SK-N-SH (cell line): ENCODE measurements at regions not wholly inside any gene's neighbourhood (a gene's known extent, or its start where the extent isn't known, plus 50 kb on each side); places are given as distances from the start of the nearest gene placed in this dataset.

ENCODE experiments used
- CTCF ChIA-PET: fragments of 300-600, 350-600 bp; formaldehyde crosslinking; extraction: SDS; loops from one replicate; lab custom pipeline; 2021; lab: Yijun Ruan, JAX
- POLR2A ChIA-PET: fragments of 350-600 bp; sonication (Branson Sonifier 250); formaldehyde crosslinking; extraction: SDS; loops from one replicate; lab custom pipeline; 2020; ENCODE audit warnings: antibody characterized with exemption, inconsistent platforms; lab: Yijun Ruan, JAX
- DNase-seq: peaks from one replicate; pipeline ENCODE4 v3.0.0; 2012
- H2AFZ ChIP-seq: fragments of 200-600 bp; sonication (generic); 2 replicates; pipeline ENCODE4 v1.8.1; 2016; ENCODE audit warnings: antibody characterized with exemption, mild to moderate bottlenecking, low read depth
- H3F3A ChIP-seq: fragments of 200-600 bp; sonication (generic); replicated peaks from 2 replicates; pipeline ENCODE3; 2016; ENCODE audit warnings: antibody characterized with exemption, mild to moderate bottlenecking; ENCODE audit not compliant: insufficient read depth
- H3K27ac ChIP-seq, 2 experiments: fragments of 200-500 bp in 1 of 2; fragments of 200-600 bp in 1 of 2; sonication (Bioruptor generic) in 1 of 2; sonication (generic), shearing (Covaris generic) in 1 of 2; 2 replicates each; pipeline versions ENCODE4 v1.5.1 to v1.6.1; 2014 to 2016; ENCODE audit warnings: low read depth in 2 of 2, inconsistent platforms in 1 of 2, low read length in 1 of 2, mild to moderate bottlenecking in 1 of 2, mixed read lengths in 1 of 2
- H3K27me3 ChIP-seq: fragments of 200-600 bp; sonication (generic), shearing (Covaris generic); 2 replicates; pipeline ENCODE4 v1.6.1; 2016; ENCODE audit warnings: mixed run types; ENCODE audit not compliant: insufficient read depth
- H3K36me3 ChIP-seq, 2 experiments: fragments of 200-500 bp in 1 of 2; fragments of 200-600 bp in 1 of 2; sonication (Bioruptor generic) in 1 of 2; sonication (generic) in 1 of 2; replicated peaks in 1 of 2; 2 replicates each; pipeline versions ENCODE3 to v1.5.1; 2014 to 2016; ENCODE audit warnings: low read length in 1 of 2, mild to moderate bottlenecking in 1 of 2; ENCODE audit not compliant: insufficient read depth in 2 of 2, control insufficient read depth in 1 of 2
- H3K4me1 ChIP-seq, 2 experiments: fragments of 200-500 bp in 1 of 2; fragments of 200-600 bp in 1 of 2; sonication (Bioruptor generic) in 1 of 2; sonication (generic), shearing (Covaris generic) in 1 of 2; 2 replicates each; pipeline versions ENCODE4 v1.5.1 to v1.6.1; 2014 to 2016; ENCODE audit warnings: low read depth in 1 of 2, low read length in 1 of 2, mixed run types in 1 of 2; ENCODE audit not compliant: insufficient read depth in 2 of 2, control insufficient read depth in 1 of 2
- H3K4me2 ChIP-seq: fragments of 200-600 bp; sonication (generic), shearing (Covaris generic); 2 replicates; pipeline ENCODE4 v1.6.1; 2017; ENCODE audit warnings: mixed run types
- H3K4me3 ChIP-seq, 2 experiments: fragments of 200-500 bp in 1 of 2; fragments of 200-600 bp in 1 of 2; sonication (Bioruptor generic) in 1 of 2; sonication (generic), shearing (Covaris generic) in 1 of 2; 2 replicates each; pipeline versions ENCODE4 v1.5.1 to v1.8.1; 2014 to 2016; ENCODE audit warnings: low read depth in 2 of 2, inconsistent platforms in 1 of 2, low read length in 1 of 2, mild to moderate bottlenecking in 1 of 2, mixed read lengths in 1 of 2, moderate library complexity in 1 of 2
- H3K79me2 ChIP-seq: fragments of 200-600 bp; sonication (generic); 2 replicates; pipeline ENCODE4 v1.8.1; 2017; ENCODE audit warnings: mild to moderate bottlenecking; ENCODE audit not compliant: insufficient read depth
- H3K9ac ChIP-seq: fragments of 200-600 bp; sonication (generic); 2 replicates; pipeline ENCODE4 v1.6.1; 2017; ENCODE audit warnings: mixed run types
- H3K9me2 ChIP-seq: fragments of 200-600 bp; sonication (generic); 2 replicates; pipeline ENCODE4 v1.6.1; 2017; ENCODE audit warnings: mixed run types
- H3K9me3 ChIP-seq: fragments of 200-600 bp; sonication (generic); 2 replicates; pipeline ENCODE4 v1.6.1; 2017; ENCODE audit warnings: mixed run types, mild to moderate bottlenecking, moderate library complexity
- H4K20me1 ChIP-seq: fragments of 200-600 bp; sonication (generic); 2 replicates; pipeline ENCODE4 v1.6.1; 2017; ENCODE audit warnings: mild to moderate bottlenecking, mixed run types; ENCODE audit not compliant: insufficient read depth
- EP300 ChIP-seq, 2 experiments: IDR thresholded peaks; 2 replicates each; pipeline versions ENCODE4 v1.4.0 to v1.6.1; 2012; ENCODE audit warnings: borderline replicate concordance in 1 of 2, low read depth in 1 of 2, low read length in 1 of 2
- FOXJ3 ChIP-seq: sonication (generic); formaldehyde crosslinking; IDR thresholded peaks from 2 replicates; pipeline ENCODE4 v1.5.1; 2020; ENCODE audit warnings: mild to moderate bottlenecking, missing genetic modification reagents
- FOXM1 ChIP-seq: IDR thresholded peaks from 2 replicates; pipeline ENCODE4 v1.4.0; 2012; ENCODE audit warnings: low read depth, mild to moderate bottlenecking
- GABPA ChIP-seq: IDR thresholded peaks from 2 replicates; pipeline ENCODE4 v1.4.0; 2012; ENCODE audit warnings: low read depth, mild to moderate bottlenecking
- IRF3 ChIP-seq: fragments of 150-350 bp; IDR thresholded peaks from 2 replicates; pipeline ENCODE4 v1.6.1; 2016; ENCODE audit warnings: mild to moderate bottlenecking, low read depth, low read length
- MAX ChIP-seq: IDR thresholded peaks from 2 replicates; pipeline ENCODE4 v1.4.0; 2012; ENCODE audit warnings: low read depth
- POLR2AphosphoS5 ChIP-seq: IDR thresholded peaks from 2 replicates; pipeline ENCODE4 v1.6.1; 2012; ENCODE audit warnings: low read depth, low read length
- REST ChIP-seq: IDR thresholded peaks from 2 replicates; pipeline ENCODE4 v1.6.1; 2012; ENCODE audit warnings: mild to moderate bottlenecking, low read depth, low read length, moderate library complexity
- TAF1 ChIP-seq: IDR thresholded peaks from 2 replicates; pipeline ENCODE4 v1.6.1; 2012; ENCODE audit warnings: low read depth, mild to moderate bottlenecking, low read length, moderate library complexity, borderline replicate concordance
- TEAD4 ChIP-seq: IDR thresholded peaks from 2 replicates; pipeline ENCODE4 v1.4.0; 2012; ENCODE audit warnings: mild to moderate bottlenecking, borderline replicate concordance; ENCODE audit not compliant: insufficient read depth
- USF1 ChIP-seq: IDR thresholded peaks from 2 replicates; pipeline ENCODE4 v1.4.0; 2012; ENCODE audit warnings: low read depth, borderline replicate concordance
- USF2 ChIP-seq: fragments of 150-350 bp; IDR thresholded peaks from 2 replicates; pipeline ENCODE4 v1.6.1; 2017; ENCODE audit warnings: antibody characterized with exemption, low read length, low read depth, borderline replicate concordance
- YY1 ChIP-seq: IDR thresholded peaks from 2 replicates; pipeline ENCODE4 v1.4.0; 2012; ENCODE audit warnings: low read depth, mild to moderate bottlenecking
- WGBS: methylation state at CpG from one replicate; pipeline ENCODE4 v1.1.6; 2017; ENCODE audit warnings: low lambda C conversion rate; 5-methylcytosine and 5-hydroxymethylcytosine counted together

GRCh38 chr11:42066113-42066512, 606.7 kb upstream of the LRRC4C start:
- no peaks in the 10 kb centered on the region for H3K36me3 ChIP-seq
- H3K9me3 ChIP-seq, result no peaks in the 10 kb centered on the region
- ChIA-PET POLR2A (no interaction called here), CTCF (interaction anchor here (1.1 kb wide), 1 partner anchor 14 kb away, joined by 3 read pairs; no protein-coding TSS in a partner anchor)
- H2AFZ ChIP-seq, result no peak overlapping the region
- H3K4me2 ChIP-seq, result no peak overlapping the region
- H3K9me2 ChIP-seq, result no peaks in the 10 kb centered on the region
- H3K79me2 ChIP-seq, result no peaks in the 10 kb centered on the region
- no peak for DNase-seq
- no peak overlapping the region for H3K27ac ChIP-seq
- WGBS, result 63% methylated on average over 15 of the region's 15 CpGs
- no peak overlapping the region for H3K4me3 ChIP-seq
- H3K9ac ChIP-seq, result no peak overlapping the region
- no peaks in the 10 kb centered on the region for H4K20me1 ChIP-seq
- no peaks in the 10 kb centered on the region for H3K4me1 ChIP-seq
- no peaks in the 10 kb centered on the region for H3F3A ChIP-seq
- H3K27me3 ChIP-seq, result no peaks in the 10 kb centered on the region
- TF ChIP-seq FOXJ3 (CRISPR knock-in tag) (no peak), TEAD4 (no peak), FOXM1 (no peak), TAF1 (no peak), REST (no peak), IRF3 (no peak), USF1 (no peak), EP300 (IDR thresholded peaks at IDR 0.05; ENCODE audit: borderline replicate concordance in 1 of 2, low read depth in 1 of 2, low read length in 1 of 2) (no peak), MAX (no peak), POLR2AphosphoS5 (no peak)

GRCh38 chr11:42074306-42074705, 614.9 kb upstream of the LRRC4C start:
- Histone ChIP-seq H3F3A (no peaks in the 10 kb centered on the region), H3K4me3 (no peak overlapping the region), H3K4me1 (no peaks in the 10 kb centered on the region), H3K36me3 (no peaks in the 10 kb centered on the region), H3K27ac (no peak overlapping the region), H3K9me2 (no peaks in the 10 kb centered on the region), H2AFZ (no peak overlapping the region), H3K9ac (no peak overlapping the region), H3K4me2 (no peak overlapping the region), H3K79me2 (no peaks in the 10 kb centered on the region), H4K20me1 (no peaks in the 10 kb centered on the region), H3K27me3 (no peaks in the 10 kb centered on the region), H3K9me3 (no peaks in the 10 kb centered on the region; the same call in 1 of the 2 replicates)
- POLR2A ChIA-PET, result no interaction called here
- no peak for DNase-seq
- CTCF ChIA-PET, result interaction anchor here (1.5 kb wide), 1 partner anchor 12 kb away, joined by 3 read pairs; no protein-coding TSS in a partner anchor
- no peak for TF ChIP-seq FOXM1
- no peak for TF ChIP-seq GABPA
- TF ChIP-seq USF2, result no peak
- no peak for TF ChIP-seq IRF3
- TF ChIP-seq POLR2AphosphoS5, result no peak
- no peak for TF ChIP-seq YY1
